ENCODE measurements at regions not wholly inside any gene's neighbourhood (a gene's known extent, or its start where the extent isn't known, plus 50 kb on each side); places are given as distances from the start of the nearest gene placed in this dataset.

DNA sequence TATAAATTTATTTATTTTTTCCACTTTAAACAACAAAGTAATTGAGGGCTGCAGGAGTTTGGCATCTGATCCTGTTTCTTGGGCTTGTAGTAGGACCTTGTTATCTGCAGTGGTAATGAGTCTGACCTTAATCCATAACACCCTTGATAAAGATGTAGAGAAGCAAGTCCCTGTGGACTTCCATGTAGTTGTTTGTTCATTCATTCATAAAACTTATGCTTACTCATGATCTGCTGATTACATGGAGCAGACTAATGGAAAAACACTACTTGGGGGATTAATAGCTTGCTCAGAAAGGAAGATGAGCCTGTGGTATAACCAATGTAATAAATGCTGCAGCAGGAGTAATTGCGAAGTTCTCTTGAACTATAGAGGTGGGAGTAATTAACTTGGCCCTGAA is 271.5 kb upstream of the TBL1XR1 start:
- no peak overlapping the region for H3K27ac ChIP-seq
- peaks cover 6 to 17% of the 10 kb centered on the region in 2 donors for H3K4me1 ChIP-seq
- no peaks in the 10 kb centered on the region for H3K36me3 ChIP-seq
- intact Hi-C loops (cut with DNase I) = no loop called here
- H3K4me3 ChIP-seq (replicated peaks in 1 of 3) = no peak overlapping the region
- TF ChIP-seq, protein P1, sequence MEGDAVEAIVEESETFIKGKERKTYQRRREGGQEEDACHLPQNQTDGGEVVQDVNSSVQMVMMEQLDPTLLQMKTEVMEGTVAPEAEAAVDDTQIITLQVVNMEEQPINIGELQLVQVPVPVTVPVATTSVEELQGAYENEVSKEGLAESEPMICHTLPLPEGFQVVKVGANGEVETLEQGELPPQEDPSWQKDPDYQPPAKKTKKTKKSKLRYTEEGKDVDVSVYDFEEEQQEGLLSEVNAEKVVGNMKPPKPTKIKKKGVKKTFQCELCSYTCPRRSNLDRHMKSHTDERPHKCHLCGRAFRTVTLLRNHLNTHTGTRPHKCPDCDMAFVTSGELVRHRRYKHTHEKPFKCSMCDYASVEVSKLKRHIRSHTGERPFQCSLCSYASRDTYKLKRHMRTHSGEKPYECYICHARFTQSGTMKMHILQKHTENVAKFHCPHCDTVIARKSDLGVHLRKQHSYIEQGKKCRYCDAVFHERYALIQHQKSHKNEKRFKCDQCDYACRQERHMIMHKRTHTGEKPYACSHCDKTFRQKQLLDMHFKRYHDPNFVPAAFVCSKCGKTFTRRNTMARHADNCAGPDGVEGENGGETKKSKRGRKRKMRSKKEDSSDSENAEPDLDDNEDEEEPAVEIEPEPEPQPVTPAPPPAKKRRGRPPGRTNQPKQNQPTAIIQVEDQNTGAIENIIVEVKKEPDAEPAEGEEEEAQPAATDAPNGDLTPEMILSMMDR (IDR thresholded peaks at IDR 0.05) = no peak
- TF ChIP-seq POLR2A (IDR thresholded peaks at IDR 0.05) = no peak
- no peak for DNase-seq
- no peaks in the 10 kb centered on the region for H3K27me3 ChIP-seq
- H3K9me3 ChIP-seq = no peaks in the 10 kb centered on the region
- 87 to 96% methylated on average over 1 of the region's 1 CpG for WGBS, 2 donors

DNA sequence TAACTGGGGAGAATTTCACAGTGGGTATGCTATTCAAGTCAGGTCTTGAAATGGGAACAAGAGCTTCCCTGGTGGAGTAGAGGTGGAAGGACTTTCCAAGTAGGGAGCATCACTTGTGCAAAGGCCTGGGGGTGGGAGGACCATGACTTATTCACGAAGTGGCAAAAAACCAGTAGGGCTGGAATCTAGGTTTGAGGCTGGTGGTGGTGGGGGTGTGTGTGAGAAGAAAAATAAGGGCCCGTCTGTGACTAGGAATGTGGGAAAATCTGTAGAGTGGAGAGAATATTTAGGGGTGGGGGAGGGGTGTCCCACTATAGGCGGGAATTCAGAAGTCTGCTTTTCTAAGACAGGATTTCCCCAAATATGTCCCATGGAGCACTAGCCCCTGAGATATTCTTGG is 271.9 kb upstream of the TBL1XR1 start:
- Histone ChIP-seq H3K27ac (no peak overlapping the region), H3K36me3 (no peaks in the 10 kb centered on the region), H3K9me3 (no peaks in the 10 kb centered on the region), H3K4me1 (peaks cover 2 to 13% of the 10 kb centered on the region in 2 donors), H3K4me3 (replicated peaks in 1 of 3) (no peak overlapping the region), H3K27me3 (no peaks in the 10 kb centered on the region)
- intact Hi-C loops (cut with DNase I) = no loop called here
- TF ChIP-seq POLR2A (IDR thresholded peaks at IDR 0.05) = no peak
- TF ChIP-seq, protein P1 (IDR thresholded peaks at IDR 0.05) = no peak
- DNase-seq = no peak
- 91 to 96% methylated on average over 3 of the region's 3 CpGs for WGBS, 2 donors

DNA sequence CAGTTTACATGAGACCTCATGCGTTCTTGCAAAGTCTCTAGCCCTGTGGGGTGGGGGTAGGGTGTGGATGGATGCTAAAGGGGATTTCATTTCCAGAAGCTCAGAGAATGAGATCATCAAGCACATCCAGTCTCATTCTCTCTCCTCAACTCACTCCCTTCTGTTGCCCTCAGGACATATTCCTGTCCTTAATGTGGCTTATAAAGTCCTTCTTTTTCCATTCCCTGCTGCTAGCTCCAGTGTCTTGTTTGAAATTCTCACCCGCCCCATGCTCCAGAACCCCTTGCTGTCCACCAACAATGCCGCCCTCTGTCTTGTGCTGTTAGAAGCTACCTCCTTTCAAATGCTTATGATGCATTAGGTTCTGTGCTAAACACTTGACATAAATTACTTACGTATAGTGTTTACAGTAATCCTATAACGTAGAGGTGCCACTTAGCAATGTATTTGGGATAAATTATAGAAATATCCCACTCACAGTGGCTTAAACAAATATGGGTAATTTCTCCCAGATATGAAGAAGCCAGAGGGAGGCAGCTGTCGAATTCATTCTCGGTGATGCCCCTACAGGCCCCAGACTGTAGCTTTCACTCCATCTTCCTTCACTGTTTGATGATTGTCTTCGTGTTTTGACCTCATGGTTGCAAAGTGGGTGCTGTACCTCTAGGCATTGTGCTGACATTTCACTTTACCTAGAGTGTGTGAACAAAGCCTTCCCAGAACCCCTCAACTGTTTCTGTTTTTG is 273.1 kb upstream of the TBL1XR1 start:
- 96% methylated on average over 8 of the region's 8 CpGs for WGBS, 2 donors
- no peak for TF ChIP-seq POLR2A (IDR thresholded peaks at IDR 0.05)
- TF ChIP-seq, protein P1 (IDR thresholded peaks at IDR 0.05) = no peak
- DNase-seq = no peak
- intact Hi-C loops (cut with DNase I) = no loop called here
- no peak overlapping the region for H3K27ac ChIP-seq
- H3K4me3 ChIP-seq (replicated peaks in 1 of 3) = no peak overlapping the region
- no peaks in the 10 kb centered on the region for H3K9me3 ChIP-seq
- peaks cover 0 to 5% of the 10 kb centered on the region in 2 donors for H3K4me1 ChIP-seq
- H3K36me3 ChIP-seq = no peaks in the 10 kb centered on the region
- no peaks in the 10 kb centered on the region for H3K27me3 ChIP-seq

DNA sequence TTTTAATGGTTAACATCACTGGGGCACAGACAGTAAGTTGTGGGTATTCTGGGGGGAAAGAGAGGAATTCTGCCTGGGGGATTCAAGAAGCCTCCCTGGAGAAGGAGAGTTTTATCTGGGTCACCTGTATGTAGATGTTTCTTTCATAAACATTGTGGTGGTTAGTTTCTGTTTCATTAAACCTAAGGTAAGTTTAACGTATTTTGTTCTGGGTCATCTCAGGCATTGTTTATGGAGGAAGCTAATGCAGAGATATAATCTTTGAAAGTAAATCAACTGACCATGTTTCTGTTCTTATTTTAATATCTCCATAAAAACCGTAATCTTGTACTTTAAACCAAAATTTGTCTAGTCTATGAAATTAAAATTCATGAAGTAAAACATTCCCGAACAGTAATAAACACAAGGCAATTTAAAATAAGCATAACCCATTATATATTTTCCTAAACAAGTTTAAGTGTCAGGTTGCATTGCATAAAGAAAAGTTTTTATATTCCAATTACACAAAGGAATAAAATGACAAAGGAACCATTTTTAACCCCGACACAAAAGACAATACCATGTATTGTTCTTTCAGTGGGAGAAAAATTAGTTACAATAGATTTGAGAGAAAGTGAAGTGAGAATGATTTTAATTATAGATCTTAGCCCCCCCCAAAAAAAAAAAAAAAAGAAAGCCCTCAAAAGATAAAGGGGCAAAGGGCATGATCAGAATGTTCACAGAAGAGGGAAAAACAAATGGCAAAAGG is 274.6 kb upstream of the TBL1XR1 start:
- Histone ChIP-seq H3K36me3 (no peaks in the 10 kb centered on the region), H3K27ac (no peak overlapping the region), H3K9me3 (no peaks in the 10 kb centered on the region), H3K27me3 (no peaks in the 10 kb centered on the region), H3K4me3 (replicated peaks in 1 of 3) (no peak overlapping the region), H3K4me1 (no peaks in the 10 kb centered on the region)
- TF ChIP-seq POLR2A (IDR thresholded peaks at IDR 0.05) = no peak
- TF ChIP-seq, protein P1 (IDR thresholded peaks at IDR 0.05) = no peak
- intact Hi-C loops (cut with DNase I) = no loop called here
- DNase-seq = no peak
- 96% methylated on average over 4 of the region's 4 CpGs for WGBS, 2 donors

DNA sequence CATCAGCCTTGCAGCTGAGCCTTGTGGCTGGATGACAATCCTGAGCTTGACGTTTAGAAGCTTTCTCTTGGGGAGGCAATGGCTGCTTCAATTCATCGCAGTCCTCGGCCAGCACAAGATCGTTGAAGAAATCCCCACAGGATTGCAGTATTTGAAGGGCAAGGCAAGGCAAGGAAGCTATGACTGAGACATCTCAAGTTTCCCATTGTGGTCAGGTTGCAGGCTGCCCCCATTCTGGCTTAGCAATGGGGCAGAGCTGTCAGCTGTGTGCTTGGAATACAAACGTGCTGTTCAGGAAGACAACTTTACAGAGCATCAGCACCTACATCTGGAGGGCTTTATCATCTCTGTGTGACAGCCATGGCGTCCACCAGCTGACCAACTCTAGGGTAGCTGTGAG is 275.9 kb upstream of the TBL1XR1 start:
- H3K4me3 ChIP-seq (replicated peaks in 1 of 3) = no peak overlapping the region
- no peaks in the 10 kb centered on the region for H3K27me3 ChIP-seq
- no peaks in the 10 kb centered on the region for H3K36me3 ChIP-seq
- no peak overlapping the region for H3K27ac ChIP-seq
- no peak for DNase-seq
- H3K4me1 ChIP-seq = peaks cover 5 to 8% of the 10 kb centered on the region in 2 donors
- WGBS, 2 donors = 60 to 63% methylated on average over 6 of the region's 6 CpGs
- intact Hi-C loops (cut with DNase I) = no loop called here
- no peaks in the 10 kb centered on the region for H3K9me3 ChIP-seq
- no peak for TF ChIP-seq POLR2A (IDR thresholded peaks at IDR 0.05)
- TF ChIP-seq, protein P1 (IDR thresholded peaks at IDR 0.05) = no peak

Measured in thyroid gland (tissue), 4 donors.